ENCODE measurements at regions not wholly inside any gene's neighbourhood (a gene's known extent, or its start where the extent isn't known, plus 50 kb on each side); places are given as distances from the start of the nearest gene placed in this dataset.

DNA sequence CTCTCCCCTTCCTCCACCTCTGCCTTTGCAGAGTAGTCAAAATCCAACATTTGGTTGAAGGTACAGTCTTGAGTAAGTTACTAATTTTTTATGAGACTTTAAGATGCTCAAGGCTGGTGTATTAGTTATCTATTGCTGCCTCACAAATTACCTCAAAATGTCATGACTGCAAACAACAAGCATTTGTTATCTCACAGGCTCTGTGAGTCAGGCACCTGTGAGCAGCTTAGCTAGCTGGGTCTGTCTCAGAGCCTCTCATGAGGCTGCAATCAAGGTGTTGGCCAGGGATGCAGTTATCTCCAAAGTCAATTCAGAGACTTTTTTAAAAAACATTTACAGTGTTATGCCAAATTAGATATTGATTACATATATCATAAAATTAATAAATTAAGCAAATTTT is 371.3 kb upstream of the RGMB start:
- H3K9me3 Mint-ChIP-seq = peaks cover 0 to 2% (median 0%) of the 10 kb centered on the region in 8 donors
- H3K4me3 ChIP-seq (ENCODE audit: low read length in 2 of 2) = no peak overlapping the region
- CTCF ChIA-PET (ENCODE audit: partially characterized antibody) = no interaction called here
- no peak overlapping the region for H3K27ac ChIP-seq (ENCODE audit: low read depth, low read length)
- POLR2A ChIA-PET (ENCODE audit: partially characterized antibody) = no interaction called here
- no peaks in the 10 kb centered on the region for H3K4me1 Mint-ChIP-seq
- no peaks in the 10 kb centered on the region for H3K9me3 ChIP-seq (ENCODE audit: control insufficient read depth in 1 of 2, low read length in 2 of 2)
- H3K27me3 Mint-ChIP-seq = no peaks in the 10 kb centered on the region
- H3K27ac Mint-ChIP-seq = no peak overlapping the region
- DNase-seq = no peak
- no peaks in the 10 kb centered on the region for H3K36me3 Mint-ChIP-seq
- intact Hi-C loops (cut with micrococcal nuclease) = no loop called here
- no peaks in the 10 kb centered on the region for H3K4me1 ChIP-seq (ENCODE audit: insufficient read depth, low read length)
- H3K36me3 ChIP-seq (ENCODE audit: insufficient read depth, low read length) = no peaks in the 10 kb centered on the region
- no peaks in the 10 kb centered on the region for H3K27me3 ChIP-seq (ENCODE audit: insufficient read depth, low read length)
- no peak overlapping the region for H3K4me3 Mint-ChIP-seq

DNA sequence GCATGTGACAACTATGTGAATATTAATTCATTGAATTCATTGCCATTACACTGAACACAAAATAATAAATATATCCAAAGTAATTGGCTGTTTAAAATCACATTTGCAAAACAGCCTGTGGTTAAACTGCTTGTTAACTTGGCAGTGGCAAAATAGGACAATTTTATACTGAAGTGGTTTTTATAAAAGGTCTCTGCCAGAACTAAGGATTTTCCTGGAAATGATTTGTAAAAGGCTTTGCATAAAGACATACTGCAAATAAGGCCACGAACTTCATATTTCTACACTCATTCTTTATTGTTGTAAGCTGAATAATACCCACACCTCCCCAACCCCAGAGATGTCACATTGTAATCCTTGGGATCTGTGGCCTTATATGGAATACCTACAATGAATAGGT is 370.3 kb upstream of the RGMB start:
- Mint-ChIP-seq H3K36me3 (no peaks in the 10 kb centered on the region), H3K27ac (no peak overlapping the region), H3K27me3 (no peaks in the 10 kb centered on the region), H3K9me3 (peaks cover 0 to 2% (median 0%) of the 10 kb centered on the region in 8 donors), H3K4me3 (no peak overlapping the region), H3K4me1 (no peaks in the 10 kb centered on the region)
- no peaks in the 10 kb centered on the region for H3K4me1 ChIP-seq (ENCODE audit: insufficient read depth, low read length)
- no peak overlapping the region for H3K4me3 ChIP-seq (ENCODE audit: low read length in 2 of 2)
- H3K36me3 ChIP-seq (ENCODE audit: insufficient read depth, low read length) = no peaks in the 10 kb centered on the region
- no peaks in the 10 kb centered on the region for H3K27me3 ChIP-seq (ENCODE audit: insufficient read depth, low read length)
- DNase-seq = no peak
- ChIA-PET POLR2A (ENCODE audit: partially characterized antibody) (no interaction called here), CTCF (ENCODE audit: partially characterized antibody) (no interaction called here)
- intact Hi-C loops (cut with micrococcal nuclease) = no loop called here
- H3K9me3 ChIP-seq (ENCODE audit: control insufficient read depth in 1 of 2, low read length in 2 of 2) = no peaks in the 10 kb centered on the region
- H3K27ac ChIP-seq (ENCODE audit: low read depth, low read length) = no peak overlapping the region

DNA sequence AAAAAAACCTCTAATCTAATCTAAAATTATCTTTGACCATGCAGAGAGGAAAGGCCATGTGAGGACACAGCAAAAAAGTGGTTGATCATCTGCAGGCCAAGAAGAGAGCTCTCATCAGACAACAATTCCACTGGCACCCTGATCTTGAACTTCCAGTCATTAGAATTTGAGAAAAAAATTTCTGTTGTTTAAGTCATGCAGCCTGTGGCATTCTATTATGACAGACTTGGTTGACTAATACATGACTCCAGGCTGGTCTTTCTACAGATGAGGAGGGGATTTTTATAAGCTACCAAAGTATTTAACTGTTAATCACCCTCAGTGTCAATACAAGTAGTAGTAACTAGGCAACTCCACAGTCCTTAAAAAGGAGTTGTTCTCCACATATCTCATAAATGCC is 358.5 kb upstream of the RGMB start:
- H3K4me1 ChIP-seq (ENCODE audit: insufficient read depth, low read length) = no peaks in the 10 kb centered on the region
- intact Hi-C loops (cut with micrococcal nuclease) = no loop called here
- no peak overlapping the region for H3K4me3 ChIP-seq (ENCODE audit: low read length in 2 of 2)
- H3K27me3 Mint-ChIP-seq = no peaks in the 10 kb centered on the region
- H3K36me3 Mint-ChIP-seq = no peaks in the 10 kb centered on the region
- H3K36me3 ChIP-seq (ENCODE audit: insufficient read depth, low read length) = no peaks in the 10 kb centered on the region
- POLR2A ChIA-PET (ENCODE audit: partially characterized antibody) = no interaction called here
- H3K27ac ChIP-seq (ENCODE audit: low read depth, low read length) = no peak overlapping the region
- peaks cover 0 to 3% (median 0%) of the 10 kb centered on the region in 8 donors for H3K9me3 Mint-ChIP-seq
- DNase-seq = no peak
- no peaks in the 10 kb centered on the region for H3K9me3 ChIP-seq (ENCODE audit: control insufficient read depth in 1 of 2, low read length in 2 of 2)
- no peaks in the 10 kb centered on the region for H3K4me1 Mint-ChIP-seq
- CTCF ChIA-PET (ENCODE audit: partially characterized antibody) = no interaction called here
- H3K27ac Mint-ChIP-seq = no peak overlapping the region
- no peak overlapping the region for H3K4me3 Mint-ChIP-seq
- H3K27me3 ChIP-seq (ENCODE audit: insufficient read depth, low read length) = no peaks in the 10 kb centered on the region

DNA sequence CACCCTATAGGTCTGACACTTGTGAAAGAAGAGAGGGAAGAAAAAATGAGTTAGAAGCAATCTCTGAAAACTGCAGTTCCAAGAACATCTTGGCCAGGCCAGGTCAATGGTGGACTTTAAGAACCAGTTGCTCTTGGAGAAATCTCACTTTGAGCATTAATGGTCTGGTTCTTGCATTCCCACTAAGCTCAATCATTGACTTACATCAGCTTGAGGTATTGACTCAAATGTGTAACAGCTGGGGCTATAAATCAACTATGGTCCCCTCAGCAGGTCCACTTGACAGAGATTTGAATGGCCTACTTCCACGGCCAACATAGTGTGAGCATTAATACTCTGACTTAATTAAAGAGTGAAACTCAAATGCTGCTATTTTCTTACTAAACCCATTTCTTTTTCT is 357.8 kb upstream of the RGMB start:
- ChIA-PET POLR2A (ENCODE audit: partially characterized antibody) (no interaction called here), CTCF (ENCODE audit: partially characterized antibody) (no interaction called here)
- Histone ChIP-seq H3K9me3 (ENCODE audit: control insufficient read depth in 1 of 2, low read length in 2 of 2) (no peaks in the 10 kb centered on the region), H3K4me3 (ENCODE audit: low read length in 2 of 2) (no peak overlapping the region), H3K4me1 (ENCODE audit: insufficient read depth, low read length) (no peaks in the 10 kb centered on the region), H3K27ac (ENCODE audit: low read depth, low read length) (no peak overlapping the region), H3K36me3 (ENCODE audit: insufficient read depth, low read length) (no peaks in the 10 kb centered on the region), H3K27me3 (ENCODE audit: insufficient read depth, low read length) (no peaks in the 10 kb centered on the region)
- intact Hi-C loops (cut with micrococcal nuclease) = no loop called here
- Mint-ChIP-seq H3K36me3 (no peaks in the 10 kb centered on the region), H3K4me1 (no peaks in the 10 kb centered on the region), H3K4me3 (no peak overlapping the region), H3K27me3 (no peaks in the 10 kb centered on the region), H3K9me3 (peaks cover 0 to 3% (median 0%) of the 10 kb centered on the region in 8 donors), H3K27ac (no peak overlapping the region)
- no peak for DNase-seq

DNA sequence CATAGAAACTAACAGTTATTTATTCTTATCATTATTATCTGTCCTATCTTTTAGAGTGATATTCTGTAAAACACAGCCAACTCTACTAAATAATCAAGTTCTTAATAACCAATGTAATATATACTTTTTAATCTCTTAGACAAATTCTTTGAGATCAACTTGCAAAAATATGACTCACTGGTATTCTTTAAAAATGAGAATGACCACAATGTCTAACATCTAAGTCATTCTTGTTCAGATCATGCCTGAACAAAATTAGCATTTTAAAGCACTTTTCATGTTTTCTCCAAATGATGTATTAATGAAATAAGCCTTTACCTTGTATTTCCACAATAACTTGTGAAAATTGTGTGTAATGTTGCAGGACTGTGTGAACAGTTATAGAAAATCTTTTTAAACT is 356.9 kb upstream of the RGMB start:
- CTCF ChIA-PET (ENCODE audit: partially characterized antibody) = no interaction called here
- no peaks in the 10 kb centered on the region for H3K27me3 Mint-ChIP-seq
- Histone ChIP-seq H3K4me1 (ENCODE audit: insufficient read depth, low read length) (no peaks in the 10 kb centered on the region), H3K9me3 (ENCODE audit: control insufficient read depth in 1 of 2, low read length in 2 of 2) (no peaks in the 10 kb centered on the region), H3K27ac (ENCODE audit: low read depth, low read length) (no peak overlapping the region), H3K36me3 (ENCODE audit: insufficient read depth, low read length) (no peaks in the 10 kb centered on the region), H3K4me3 (ENCODE audit: low read length in 2 of 2) (no peak overlapping the region), H3K27me3 (ENCODE audit: insufficient read depth, low read length) (no peaks in the 10 kb centered on the region)
- no peak overlapping the region for H3K27ac Mint-ChIP-seq
- intact Hi-C loops (cut with micrococcal nuclease) = no loop called here
- no peaks in the 10 kb centered on the region for H3K36me3 Mint-ChIP-seq
- H3K9me3 Mint-ChIP-seq = peaks cover 0 to 3% (median 0%) of the 10 kb centered on the region in 8 donors
- H3K4me3 Mint-ChIP-seq = no peak overlapping the region
- POLR2A ChIA-PET (ENCODE audit: partially characterized antibody) = no interaction called here
- DNase-seq = no peak
- H3K4me1 Mint-ChIP-seq = no peaks in the 10 kb centered on the region

DNA sequence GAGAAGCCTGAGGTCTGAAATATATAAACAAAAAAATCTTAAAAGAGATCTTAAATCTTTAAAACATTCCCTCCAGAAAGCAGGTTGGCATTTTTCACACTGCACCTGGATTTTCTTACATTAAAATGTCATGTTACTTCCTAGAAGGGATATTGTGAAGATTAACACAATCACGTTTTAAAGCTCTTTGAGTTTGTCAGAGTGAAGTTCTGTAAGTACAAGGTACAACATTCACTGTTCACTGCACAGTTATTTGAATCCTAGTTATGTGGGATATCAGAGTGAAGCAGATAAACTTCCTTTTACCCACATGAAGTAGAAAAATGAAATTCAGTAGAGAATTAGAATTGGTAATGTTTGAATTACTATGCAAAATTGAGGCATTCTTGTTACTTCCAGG is 353.6 kb upstream of the RGMB start:
- Mint-ChIP-seq H3K27me3 (no peaks in the 10 kb centered on the region), H3K9me3 (peaks cover 0 to 3% (median 0%) of the 10 kb centered on the region in 8 donors), H3K36me3 (no peaks in the 10 kb centered on the region), H3K27ac (no peak overlapping the region), H3K4me3 (no peak overlapping the region), H3K4me1 (no peaks in the 10 kb centered on the region)
- H3K4me3 ChIP-seq (ENCODE audit: low read length in 2 of 2) = no peak overlapping the region
- no peaks in the 10 kb centered on the region for H3K4me1 ChIP-seq (ENCODE audit: insufficient read depth, low read length)
- no peaks in the 10 kb centered on the region for H3K27me3 ChIP-seq (ENCODE audit: insufficient read depth, low read length)
- intact Hi-C loops (cut with micrococcal nuclease) = no loop called here
- H3K36me3 ChIP-seq (ENCODE audit: insufficient read depth, low read length) = no peaks in the 10 kb centered on the region
- CTCF ChIA-PET (ENCODE audit: partially characterized antibody) = no interaction called here
- H3K27ac ChIP-seq (ENCODE audit: low read depth, low read length) = no peak overlapping the region
- DNase-seq = no peak
- POLR2A ChIA-PET (ENCODE audit: partially characterized antibody) = no interaction called here
- H3K9me3 ChIP-seq (ENCODE audit: control insufficient read depth in 1 of 2, low read length in 2 of 2) = no peaks in the 10 kb centered on the region

DNA sequence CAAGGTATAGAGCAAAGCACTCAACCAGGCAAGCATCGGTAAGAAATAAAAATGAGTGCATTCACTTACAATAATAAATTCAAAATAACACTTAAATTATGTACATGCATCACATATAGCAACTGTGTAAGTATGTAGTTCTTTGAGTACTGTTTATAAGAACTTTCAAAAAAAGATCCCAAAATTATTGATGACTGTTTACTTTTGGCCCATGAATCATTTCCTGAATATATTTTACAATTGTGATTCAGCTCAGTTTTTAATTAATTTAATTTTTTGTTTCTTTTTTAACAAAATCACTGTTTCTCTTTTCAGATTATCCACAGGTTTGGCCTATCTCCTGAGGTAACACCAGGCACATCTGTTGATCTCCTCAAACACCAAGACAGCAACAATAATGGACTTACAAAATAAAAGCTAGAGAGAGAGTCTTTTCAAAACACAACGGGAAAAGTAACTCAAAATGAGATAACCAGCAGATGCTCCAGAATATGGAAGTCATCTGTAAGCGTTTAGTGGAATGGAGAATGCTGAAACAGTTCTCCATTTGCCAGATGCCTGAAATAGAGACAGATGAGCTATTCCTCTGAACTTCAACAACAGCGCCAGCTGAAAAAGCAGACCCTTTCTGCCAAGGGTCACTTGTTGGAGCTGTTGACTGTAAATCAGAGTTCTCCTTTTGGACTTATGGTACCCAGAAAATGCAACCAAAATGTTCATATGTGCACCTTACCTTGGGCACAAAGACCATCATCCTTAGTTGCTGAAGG is 348.6 kb upstream of the RGMB start:
- DNase-seq = no peak
- Mint-ChIP-seq H3K9me3 (peaks cover 0 to 2% (median 0%) of the 10 kb centered on the region in 8 donors), H3K4me1 (peaks cover 0 to 6% (median 0%) of the 10 kb centered on the region in 4 donors), H3K27me3 (no peaks in the 10 kb centered on the region), H3K36me3 (no peaks in the 10 kb centered on the region), H3K27ac (no peak overlapping the region), H3K4me3 (no peak overlapping the region)
- no peak overlapping the region for H3K4me3 ChIP-seq (ENCODE audit: low read length in 2 of 2)
- H3K36me3 ChIP-seq (ENCODE audit: insufficient read depth, low read length) = no peaks in the 10 kb centered on the region
- H3K27me3 ChIP-seq (ENCODE audit: insufficient read depth, low read length) = no peaks in the 10 kb centered on the region
- intact Hi-C loops (cut with micrococcal nuclease) = no loop called here
- H3K4me1 ChIP-seq (ENCODE audit: insufficient read depth, low read length) = no peaks in the 10 kb centered on the region
- CTCF ChIA-PET (ENCODE audit: partially characterized antibody) = no interaction called here
- POLR2A ChIA-PET (ENCODE audit: partially characterized antibody) = no interaction called here
- H3K9me3 ChIP-seq (ENCODE audit: control insufficient read depth in 1 of 2, low read length in 2 of 2) = no peaks in the 10 kb centered on the region
- H3K27ac ChIP-seq (ENCODE audit: low read depth, low read length) = no peak overlapping the region

DNA sequence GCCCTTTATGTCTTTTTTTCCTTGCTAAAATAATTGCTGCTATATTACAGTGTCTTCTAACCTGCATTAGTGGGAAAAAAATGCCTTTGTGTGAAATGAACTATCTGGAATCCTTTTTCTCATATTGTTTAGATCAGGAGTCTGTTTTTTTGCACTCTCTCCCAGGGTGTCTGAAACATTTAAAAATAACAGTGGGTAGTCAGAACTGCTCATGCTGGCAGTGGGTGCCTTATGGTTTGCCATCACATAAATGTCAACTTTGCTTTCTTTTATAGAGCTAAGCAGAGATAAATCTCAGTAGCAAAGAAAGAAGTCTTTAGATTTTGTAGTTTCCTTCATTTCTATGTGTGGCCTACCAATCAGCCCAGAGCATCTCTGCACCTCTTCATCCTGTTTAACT is 347.8 kb upstream of the RGMB start:
- peaks cover 0 to 6% (median 0%) of the 10 kb centered on the region in 4 donors for H3K4me1 Mint-ChIP-seq
- H3K27ac Mint-ChIP-seq = no peak overlapping the region
- Histone ChIP-seq H3K36me3 (ENCODE audit: insufficient read depth, low read length) (no peaks in the 10 kb centered on the region), H3K27me3 (ENCODE audit: insufficient read depth, low read length) (no peaks in the 10 kb centered on the region), H3K4me1 (ENCODE audit: insufficient read depth, low read length) (no peaks in the 10 kb centered on the region), H3K9me3 (ENCODE audit: control insufficient read depth in 1 of 2, low read length in 2 of 2) (no peaks in the 10 kb centered on the region), H3K4me3 (ENCODE audit: low read length in 2 of 2) (no peak overlapping the region), H3K27ac (ENCODE audit: low read depth, low read length) (no peak overlapping the region)
- no peak overlapping the region for H3K4me3 Mint-ChIP-seq
- DNase-seq = no peak
- no peaks in the 10 kb centered on the region for H3K27me3 Mint-ChIP-seq
- CTCF ChIA-PET (ENCODE audit: partially characterized antibody) = no interaction called here
- no peaks in the 10 kb centered on the region for H3K36me3 Mint-ChIP-seq
- peaks cover 0 to 2% (median 0%) of the 10 kb centered on the region in 8 donors for H3K9me3 Mint-ChIP-seq
- POLR2A ChIA-PET (ENCODE audit: partially characterized antibody) = no interaction called here
- intact Hi-C loops (cut with micrococcal nuclease) = no loop called here
